HEK293T (cell line): ENCODE measurements at regions not wholly inside any gene's neighbourhood (a gene's known extent, or its start where the extent isn't known, plus 50 kb on each side); places are given as distances from the start of the nearest gene placed in this dataset.
"Not testable (repeated sequence)": the region's sequence is repeated elsewhere in the genome, so short reads cannot be mapped to it uniquely, and the experiment has no call there.

ENCODE experiments used
- CTCF ChIA-PET: fragments of 350-600 bp; formaldehyde crosslinking; extraction: SDS; loops from one replicate; lab custom pipeline; 2021; ENCODE audit warnings: antibody characterized with exemption, inconsistent platforms; lab: Yijun Ruan, JAX
- POLR2A ChIA-PET: fragments of 350-600 bp; formaldehyde crosslinking; extraction: SDS; loops from one replicate; lab custom pipeline; 2020; ENCODE audit warnings: antibody characterized with exemption, inconsistent platforms; lab: Yijun Ruan, JAX
- DNase-seq: peaks from one replicate; pipeline ENCODE4 v3.0.0; 2012; ENCODE audit warnings: mixed read lengths; ENCODE audit errors: extremely low spot score
- ARNT ChIP-seq: fragments of 450-650 bp; IDR thresholded peaks from 2 replicates; pipeline ENCODE4 v1.6.1; 2017; ENCODE audit warnings: mild to moderate bottlenecking
- BHLHE40 ChIP-seq: fragments of 450-650 bp; IDR thresholded peaks from 2 replicates; pipeline ENCODE4 v1.6.1; 2016; ENCODE audit warnings: mild to moderate bottlenecking, moderate library complexity, borderline replicate concordance
- CTBP1 ChIP-seq: fragments of 450-650 bp; IDR thresholded peaks from 2 replicates; pipeline ENCODE4 v1.6.1; 2016; ENCODE audit warnings: borderline replicate concordance
- ELF4 ChIP-seq: fragments of 450-650 bp; IDR thresholded peaks from 2 replicates; pipeline ENCODE4 v1.6.1; 2017; ENCODE audit warnings: antibody characterized with exemption
- FOXA1 ChIP-seq: fragments of 450-650 bp; IDR thresholded peaks from 2 replicates; pipeline ENCODE4 v1.6.1; 2016; ENCODE audit warnings: mild to moderate bottlenecking
- FOXK2 ChIP-seq: fragments of 450-650 bp; IDR thresholded peaks from 2 replicates; pipeline ENCODE4 v1.6.1; 2016; ENCODE audit warnings: mild to moderate bottlenecking
- FOXM1 ChIP-seq: fragments of 450-650 bp; IDR thresholded peaks from 2 replicates; pipeline ENCODE4 v1.6.1; 2017; ENCODE audit warnings: mild to moderate bottlenecking, borderline replicate concordance
- HDGF ChIP-seq: fragments of 450-650 bp; IDR thresholded peaks from 2 replicates; pipeline ENCODE4 v1.6.1; 2017; ENCODE audit warnings: antibody characterized with exemption, borderline replicate concordance
- L3MBTL2 ChIP-seq: fragments of 450-650 bp; conservative IDR thresholded peaks from 2 replicates; pipeline ENCODE4 v1.6.1; 2016; ENCODE audit warnings: mild to moderate bottlenecking
- LEF1 ChIP-seq: fragments of 450-650 bp; IDR thresholded peaks from 2 replicates; pipeline ENCODE4 v1.6.1; 2017; ENCODE audit warnings: mild to moderate bottlenecking, borderline replicate concordance
- NFRKB ChIP-seq: fragments of 450-650 bp; IDR thresholded peaks from 2 replicates; pipeline ENCODE4 v1.6.1; 2016; ENCODE audit warnings: mild to moderate bottlenecking, moderate library complexity
- SP1 ChIP-seq: fragments of 450-650 bp; IDR thresholded peaks from 2 replicates; pipeline ENCODE4 v1.6.1; 2017
- SUZ12 ChIP-seq: fragments of 450-650 bp; IDR thresholded peaks from 2 replicates; pipeline ENCODE4 v1.6.1; 2016; ENCODE audit warnings: mild to moderate bottlenecking
- TARDBP ChIP-seq: fragments of 450-650 bp; IDR thresholded peaks from 2 replicates; pipeline ENCODE4 v1.6.1; 2016
- ZNF384 ChIP-seq: fragments of 450-650 bp; IDR thresholded peaks from 2 replicates; pipeline ENCODE4 v1.6.1; 2016
- TF ChIP-seq, protein P1 (sequence below): fragments of 450-650 bp; IDR thresholded peaks from 2 replicates; pipeline ENCODE4 v1.6.1; 2016

DNA sequence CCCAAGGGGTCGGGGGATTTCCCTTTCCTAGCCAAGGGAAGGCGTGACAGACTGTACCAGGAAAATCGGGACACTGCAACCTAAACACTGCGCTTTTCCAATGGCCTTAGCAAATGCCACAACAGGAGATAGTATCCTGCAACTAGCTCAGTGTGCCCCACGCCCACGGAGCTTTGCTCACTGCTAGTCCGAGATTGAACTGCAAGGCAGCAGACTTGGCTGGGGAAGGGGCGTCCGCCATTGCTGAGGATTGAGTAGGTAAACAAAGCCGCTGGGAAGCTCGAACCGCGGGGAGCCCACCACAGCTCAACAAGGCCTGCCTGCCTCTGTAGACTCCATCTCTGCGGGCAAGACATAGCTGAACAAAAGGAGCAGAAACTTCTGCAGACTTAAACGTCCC, 72.3 kb upstream of the THRB start:
- ChIA-PET POLR2A (no interaction called here), CTCF (no interaction called here)
- no peak for DNase-seq
- TF ChIP-seq FOXK2, result no peak
- TF ChIP-seq LEF1, result no peak
- TF ChIP-seq L3MBTL2, result no peak
- TF ChIP-seq ELF4, result no peak
- TF ChIP-seq ZNF384, result no peak
- TF ChIP-seq, protein P1, sequence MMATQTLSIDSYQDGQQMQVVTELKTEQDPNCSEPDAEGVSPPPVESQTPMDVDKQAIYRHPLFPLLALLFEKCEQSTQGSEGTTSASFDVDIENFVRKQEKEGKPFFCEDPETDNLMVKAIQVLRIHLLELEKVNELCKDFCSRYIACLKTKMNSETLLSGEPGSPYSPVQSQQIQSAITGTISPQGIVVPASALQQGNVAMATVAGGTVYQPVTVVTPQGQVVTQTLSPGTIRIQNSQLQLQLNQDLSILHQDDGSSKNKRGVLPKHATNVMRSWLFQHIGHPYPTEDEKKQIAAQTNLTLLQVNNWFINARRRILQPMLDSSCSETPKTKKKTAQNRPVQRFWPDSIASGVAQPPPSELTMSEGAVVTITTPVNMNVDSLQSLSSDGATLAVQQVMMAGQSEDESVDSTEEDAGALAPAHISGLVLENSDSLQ, result no peak
- TF ChIP-seq BHLHE40, result no peak
- TF ChIP-seq ARNT, result no peak
- no peak for TF ChIP-seq SUZ12

- POLR2A ChIA-PET, DNase-seq, CTCF ChIA-PET: not testable (repeated sequence)
These were observed 77.8 kb upstream of the THRB start for GRCh38 chr3:24572409-24572808.

DNA sequence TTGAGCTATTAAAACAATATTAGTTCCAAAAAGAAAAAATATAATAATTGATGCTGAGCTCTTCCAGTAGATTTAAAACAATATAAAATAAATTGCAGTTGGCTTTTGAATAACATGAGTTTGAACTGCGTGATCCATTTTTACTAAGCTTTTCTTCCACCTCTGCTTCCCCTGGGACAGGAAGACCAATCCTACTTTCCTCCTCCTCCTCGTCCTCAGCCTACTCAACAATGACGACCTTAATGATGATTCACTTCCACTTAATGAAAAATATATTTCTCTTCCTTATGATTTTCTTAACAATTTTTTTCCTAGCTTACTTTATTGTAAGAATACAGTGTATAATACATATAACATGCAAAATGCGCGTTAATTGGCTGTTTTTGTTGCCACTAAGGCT, 78.9 kb upstream of the THRB start:
- no peak for TF ChIP-seq ELF4
- TF ChIP-seq NFRKB, result no peak
- TF ChIP-seq CTBP1, result no peak
- TF ChIP-seq L3MBTL2, result no peak
- TF ChIP-seq FOXK2, result no peak
- no peak for TF ChIP-seq BHLHE40
- TF ChIP-seq FOXM1, result no peak
- no peak for TF ChIP-seq TARDBP
- TF ChIP-seq SUZ12, result no peak
- TF ChIP-seq ARNT, result no peak
- TF ChIP-seq, protein P1, result no peak
- TF ChIP-seq SP1, result no peak
- POLR2A ChIA-PET, result interaction anchor here (0.7 kb wide), 1 partner anchor 11 kb away, joined by 3 read pairs; no protein-coding TSS in a partner anchor
- CTCF ChIA-PET, result interaction anchor here (0.6 kb wide), 1 partner anchor 336 kb away, joined by 5 read pairs; no protein-coding TSS in a partner anchor
- DNase-seq, result no peak

DNA sequence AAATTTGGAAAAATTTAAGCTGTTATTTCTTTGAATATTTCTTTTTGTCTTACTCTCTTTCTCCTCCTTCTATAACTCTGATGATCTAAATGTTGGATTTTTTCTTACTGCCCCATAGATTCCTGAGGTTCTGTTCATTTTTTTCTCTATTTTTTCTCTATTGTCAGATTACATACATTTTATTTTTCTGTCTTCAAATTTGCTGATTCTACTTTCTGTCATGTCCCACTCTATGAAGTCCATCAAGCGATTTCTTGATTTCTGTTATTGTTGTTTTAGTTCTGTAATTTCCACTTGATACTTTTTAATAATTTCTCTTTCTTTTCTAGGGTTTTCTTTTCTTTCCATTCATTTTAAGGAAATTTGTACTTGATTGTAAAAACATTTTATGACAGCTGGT, 83.7 kb upstream of the THRB start:
- TF ChIP-seq LEF1 (no peak), HDGF (no peak), ARNT (no peak), L3MBTL2 (no peak), SP1 (no peak), FOXA1 (no peak), SUZ12 (no peak), NFRKB (no peak), CTBP1 (no peak), FOXM1 (no peak), ELF4 (no peak), BHLHE40 (no peak), TARDBP (no peak), ZNF384 (no peak), FOXK2 (no peak)
- TF ChIP-seq, protein P1, result no peak
- ChIA-PET POLR2A (no interaction called here), CTCF (no interaction called here)
- DNase-seq, result no peak

DNA sequence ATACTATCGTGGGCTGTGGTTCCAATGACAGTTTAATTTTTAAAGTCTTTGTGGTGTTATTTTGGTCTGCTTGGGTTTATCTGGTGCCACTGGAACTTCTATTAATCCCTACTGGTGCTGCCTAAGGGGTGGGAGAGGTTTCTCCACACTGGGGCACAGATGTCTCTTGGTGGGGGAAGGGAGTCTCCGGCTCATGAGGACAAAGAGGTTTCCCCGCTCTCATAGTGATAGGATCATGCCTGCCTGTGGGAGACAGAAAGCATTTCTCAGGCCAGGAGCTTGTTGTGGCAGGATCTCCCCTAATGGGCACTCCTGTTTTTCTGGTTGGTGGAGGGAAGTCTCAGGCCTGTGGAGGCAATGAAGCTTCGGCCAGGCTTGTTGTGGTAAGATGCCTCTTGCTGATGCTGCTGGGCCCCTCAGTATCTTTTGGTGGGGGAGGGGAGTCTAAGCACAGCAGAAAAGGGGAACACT, 84.3 kb upstream of the THRB start:
- CTCF ChIA-PET, result no interaction called here
- no peak for DNase-seq
- POLR2A ChIA-PET, result no interaction called here
- TF ChIP-seq BHLHE40 (no peak), HDGF (no peak), NFRKB (no peak), TARDBP (no peak), FOXA1 (no peak), CTBP1 (no peak), L3MBTL2 (no peak), FOXM1 (no peak), ARNT (no peak), SP1 (no peak), ZNF384 (no peak), FOXK2 (no peak), SUZ12 (no peak)
- TF ChIP-seq, protein P1, result no peak
